K562 (cell line): ENCODE measurements at regions not wholly inside any gene's neighbourhood (a gene's known extent, or its start where the extent isn't known, plus 50 kb on each side); places are given as distances from the start of the nearest gene placed in this dataset.

Experiments used
- EP400 ChIP-seq: fragments of 450-650 bp; IDR thresholded peaks from 2 replicates; pipeline ENCODE4 v1.6.1; 2017; ENCODE audit warnings: antibody characterized with exemption, mild to moderate bottlenecking, moderate library complexity
- ESRRA ChIP-seq: fragments of 450-650 bp; IDR thresholded peaks from 2 replicates; pipeline ENCODE4 v1.6.1; 2014; ENCODE audit warnings: low read depth, mild to moderate bottlenecking, moderate library complexity, borderline replicate concordance
- GABPB1 ChIP-seq: sonication (generic); formaldehyde crosslinking; IDR thresholded peaks from 2 replicates; pipeline ENCODE4 v1.8.0; 2022; ENCODE audit warnings: mild to moderate bottlenecking, missing genetic modification reagents
- ILF3 ChIP-seq: fragments of 450-650 bp; IDR thresholded peaks from 2 replicates; pipeline ENCODE4 v1.6.1; 2018; ENCODE audit warnings: antibody characterized with exemption, mild to moderate bottlenecking, moderate library complexity, borderline replicate concordance
- NCOA1 ChIP-seq: fragments of 450-650 bp; IDR thresholded peaks from 2 replicates; pipeline ENCODE4 v1.6.1; 2016; ENCODE audit warnings: low read depth
- POU5F1 ChIP-seq: fragments of 150-350 bp; IDR thresholded peaks from 2 replicates; pipeline ENCODE4 v1.6.1; 2014; ENCODE audit warnings: borderline replicate concordance, low read length, low read depth, mild to moderate bottlenecking; ENCODE audit not compliant: partially characterized antibody
- RCOR1 ChIP-seq, 2 experiments: IDR thresholded peaks; 2 replicates each; pipeline ENCODE4 v1.6.1; 2012; ENCODE audit warnings: low read depth in 2 of 2, low read length in 2 of 2, borderline replicate concordance in 1 of 2, improper control_type of control experiment in 1 of 2
- SMAD4 ChIP-seq: fragments of 250-450 bp; sonication (Bioruptor Pico); conservative IDR thresholded peaks from 2 replicates; pipeline ENCODE4 v1.8.0; 2021; ENCODE audit warnings: inconsistent platforms, mild to moderate bottlenecking, moderate library complexity
- TF ChIP-seq, protein P1 (sequence below): fragments of 450-650 bp; IDR thresholded peaks from 2 replicates; pipeline ENCODE4 v1.6.1; 2017; ENCODE audit warnings: antibody characterized with exemption, mild to moderate bottlenecking

DNA sequence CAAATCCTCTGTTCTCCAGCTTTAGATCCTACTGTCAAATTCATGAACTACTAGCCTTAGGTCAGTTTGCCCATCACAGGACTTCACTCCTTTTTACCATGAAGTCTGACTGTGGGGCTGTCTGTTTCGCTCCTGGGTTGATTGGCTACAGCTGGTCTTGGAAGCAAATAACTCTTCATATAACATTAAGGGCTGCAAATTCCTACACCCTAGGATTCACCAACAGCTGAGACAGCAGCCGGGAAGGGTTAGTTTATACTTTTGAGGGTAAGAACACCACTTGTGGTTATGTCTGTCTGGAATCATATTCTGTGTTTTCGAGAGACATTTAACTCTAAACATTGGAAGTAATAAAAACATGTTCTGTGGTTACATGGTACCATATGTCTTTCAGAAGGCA, 55.9 kb upstream of the KIAA1217 start (continued):
- TF ChIP-seq, protein P1, sequence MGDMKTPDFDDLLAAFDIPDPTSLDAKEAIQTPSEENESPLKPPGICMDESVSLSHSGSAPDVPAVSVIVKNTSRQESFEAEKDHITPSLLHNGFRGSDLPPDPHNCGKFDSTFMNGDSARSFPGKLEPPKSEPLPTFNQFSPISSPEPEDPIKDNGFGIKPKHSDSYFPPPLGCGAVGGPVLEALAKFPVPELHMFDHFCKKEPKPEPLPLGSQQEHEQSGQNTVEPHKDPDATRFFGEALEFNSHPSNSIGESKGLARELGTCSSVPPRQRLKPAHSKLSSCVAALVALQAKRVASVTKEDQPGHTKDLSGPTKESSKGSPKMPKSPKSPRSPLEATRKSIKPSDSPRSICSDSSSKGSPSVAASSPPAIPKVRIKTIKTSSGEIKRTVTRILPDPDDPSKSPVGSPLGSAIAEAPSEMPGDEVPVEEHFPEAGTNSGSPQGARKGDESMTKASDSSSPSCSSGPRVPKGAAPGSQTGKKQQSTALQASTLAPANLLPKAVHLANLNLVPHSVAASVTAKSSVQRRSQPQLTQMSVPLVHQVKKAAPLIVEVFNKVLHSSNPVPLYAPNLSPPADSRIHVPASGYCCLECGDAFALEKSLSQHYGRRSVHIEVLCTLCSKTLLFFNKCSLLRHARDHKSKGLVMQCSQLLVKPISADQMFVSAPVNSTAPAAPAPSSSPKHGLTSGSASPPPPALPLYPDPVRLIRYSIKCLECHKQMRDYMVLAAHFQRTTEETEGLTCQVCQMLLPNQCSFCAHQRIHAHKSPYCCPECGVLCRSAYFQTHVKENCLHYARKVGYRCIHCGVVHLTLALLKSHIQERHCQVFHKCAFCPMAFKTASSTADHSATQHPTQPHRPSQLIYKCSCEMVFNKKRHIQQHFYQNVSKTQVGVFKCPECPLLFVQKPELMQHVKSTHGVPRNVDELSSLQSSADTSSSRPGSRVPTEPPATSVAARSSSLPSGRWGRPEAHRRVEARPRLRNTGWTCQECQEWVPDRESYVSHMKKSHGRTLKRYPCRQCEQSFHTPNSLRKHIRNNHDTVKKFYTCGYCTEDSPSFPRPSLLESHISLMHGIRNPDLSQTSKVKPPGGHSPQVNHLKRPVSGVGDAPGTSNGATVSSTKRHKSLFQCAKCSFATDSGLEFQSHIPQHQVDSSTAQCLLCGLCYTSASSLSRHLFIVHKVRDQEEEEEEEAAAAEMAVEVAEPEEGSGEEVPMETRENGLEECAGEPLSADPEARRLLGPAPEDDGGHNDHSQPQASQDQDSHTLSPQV: no peak
- TF ChIP-seq SMAD4 (CRISPR knock-in tag) (no peak), RCOR1 (IDR thresholded peaks at IDR 0.05; ENCODE audit: borderline replicate concordance in 1 of 2, low read depth in 2 of 2, low read length in 2 of 2) (no peak), POU5F1 (no peak), ILF3 (no peak), GABPB1 (CRISPR knock-in tag) (no peak), EP400 (no peak), ESRRA (no peak), NCOA1 (no peak)
